ENCODE measurements at regions not wholly inside any gene's neighbourhood (a gene's known extent, or its start where the extent isn't known, plus 50 kb on each side); places are given as distances from the start of the nearest gene placed in this dataset.

DNA sequence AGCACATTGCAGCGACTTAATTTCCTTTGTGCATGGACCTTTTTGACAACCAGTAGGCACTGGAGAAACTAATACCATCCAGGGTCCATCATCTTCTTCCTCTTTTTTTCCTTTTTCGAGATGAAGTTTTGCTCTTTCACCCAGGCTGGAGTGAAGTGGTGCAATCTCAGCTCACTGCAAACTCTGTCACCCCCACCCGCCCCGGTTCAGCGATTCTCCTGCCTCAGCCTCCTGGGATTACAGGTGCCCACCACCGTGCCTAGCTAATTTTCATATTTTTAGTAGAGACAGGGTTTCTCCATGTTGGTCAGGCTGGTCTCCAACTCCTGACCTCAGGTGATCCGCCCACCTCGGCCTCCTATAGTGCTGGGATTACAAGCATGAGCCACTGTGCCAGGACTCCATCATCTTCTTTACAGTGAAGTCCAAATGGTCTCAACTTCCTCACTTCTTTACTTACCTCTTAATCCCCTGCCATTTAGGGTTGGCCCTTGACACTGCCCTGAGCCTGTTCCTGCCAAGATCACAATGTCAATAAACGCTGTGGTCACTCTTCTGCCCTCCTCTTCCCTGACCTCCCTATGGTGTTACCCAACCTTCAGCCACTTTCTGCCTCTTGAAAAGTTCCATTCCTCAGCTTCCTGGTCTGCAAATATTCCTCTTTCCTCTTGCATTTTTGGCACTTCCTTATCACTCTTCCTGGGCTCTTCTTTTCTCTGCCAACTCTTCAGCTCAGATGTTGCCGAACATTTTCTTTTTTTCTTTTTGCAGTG, 119.8 kb upstream of the SLC34A2 start:
- H3K9me3 ChIP-seq (ENCODE audit: insufficient read depth, low read length), result no peaks in the 10 kb centered on the region
- H3K27ac ChIP-seq (ENCODE audit: low read depth, low read length), result no peak overlapping the region
- no peaks in the 10 kb centered on the region for H3K36me3 ChIP-seq (ENCODE audit: low read length)
- H3K27me3 ChIP-seq (ENCODE audit: low read length), result no peaks in the 10 kb centered on the region
- no peaks in the 10 kb centered on the region for H3K79me2 ChIP-seq (ENCODE audit: insufficient read depth, low read length)
- no peaks in the 10 kb centered on the region for H3K9me2 ChIP-seq (replicated peaks; ENCODE audit: insufficient read depth, low read length)
- TF ChIP-seq, protein P1, sequence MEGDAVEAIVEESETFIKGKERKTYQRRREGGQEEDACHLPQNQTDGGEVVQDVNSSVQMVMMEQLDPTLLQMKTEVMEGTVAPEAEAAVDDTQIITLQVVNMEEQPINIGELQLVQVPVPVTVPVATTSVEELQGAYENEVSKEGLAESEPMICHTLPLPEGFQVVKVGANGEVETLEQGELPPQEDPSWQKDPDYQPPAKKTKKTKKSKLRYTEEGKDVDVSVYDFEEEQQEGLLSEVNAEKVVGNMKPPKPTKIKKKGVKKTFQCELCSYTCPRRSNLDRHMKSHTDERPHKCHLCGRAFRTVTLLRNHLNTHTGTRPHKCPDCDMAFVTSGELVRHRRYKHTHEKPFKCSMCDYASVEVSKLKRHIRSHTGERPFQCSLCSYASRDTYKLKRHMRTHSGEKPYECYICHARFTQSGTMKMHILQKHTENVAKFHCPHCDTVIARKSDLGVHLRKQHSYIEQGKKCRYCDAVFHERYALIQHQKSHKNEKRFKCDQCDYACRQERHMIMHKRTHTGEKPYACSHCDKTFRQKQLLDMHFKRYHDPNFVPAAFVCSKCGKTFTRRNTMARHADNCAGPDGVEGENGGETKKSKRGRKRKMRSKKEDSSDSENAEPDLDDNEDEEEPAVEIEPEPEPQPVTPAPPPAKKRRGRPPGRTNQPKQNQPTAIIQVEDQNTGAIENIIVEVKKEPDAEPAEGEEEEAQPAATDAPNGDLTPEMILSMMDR (IDR thresholded peaks at IDR 0.05; ENCODE audit: insufficient read depth, low read length, poor library complexity, severe bottlenecking), result no peak
- TF ChIP-seq EZH2phosphoT487 (conservative IDR thresholded peaks at IDR 0.05; ENCODE audit: low read length), result no peak
- no peaks in the 10 kb centered on the region for H4K20me1 ChIP-seq (ENCODE audit: low read depth, low read length)
- no peak overlapping the region for H3K9ac ChIP-seq (ENCODE audit: low read length)
- no peaks in the 10 kb centered on the region for H3F3A ChIP-seq (ENCODE audit: insufficient read depth)
- no peak overlapping the region for H3K4me3 ChIP-seq (ENCODE audit: insufficient read depth, low read length, poor library complexity, severe bottlenecking)
- no peak overlapping the region for H3K4me2 ChIP-seq (ENCODE audit: low read depth, low read length, poor library complexity, severe bottlenecking)
- H2AFZ ChIP-seq (ENCODE audit: low read depth, low read length, severe bottlenecking), result no peak overlapping the region

- H2AFZ ChIP-seq (ENCODE audit: low read depth, low read length, severe bottlenecking), result no peak overlapping the region
- H3K27me3 ChIP-seq (ENCODE audit: low read length), result no peaks in the 10 kb centered on the region
- H3K79me2 ChIP-seq (ENCODE audit: insufficient read depth, low read length), result no peaks in the 10 kb centered on the region
- H3K36me3 ChIP-seq (ENCODE audit: low read length), result no peaks in the 10 kb centered on the region
- no peak overlapping the region for H3K4me2 ChIP-seq (ENCODE audit: low read depth, low read length, poor library complexity, severe bottlenecking)
- no peak overlapping the region for H3K27ac ChIP-seq (ENCODE audit: low read depth, low read length)
- H3K4me3 ChIP-seq (ENCODE audit: insufficient read depth, low read length, poor library complexity, severe bottlenecking), result no peak overlapping the region
- H3F3A ChIP-seq (ENCODE audit: insufficient read depth), result no peaks in the 10 kb centered on the region
- no peaks in the 10 kb centered on the region for H4K20me1 ChIP-seq (ENCODE audit: low read depth, low read length)
- H3K9me2 ChIP-seq (replicated peaks; ENCODE audit: insufficient read depth, low read length), result no peaks in the 10 kb centered on the region
- TF ChIP-seq, protein P1 (IDR thresholded peaks at IDR 0.05; ENCODE audit: insufficient read depth, low read length, poor library complexity, severe bottlenecking), result no peak
- no peak for TF ChIP-seq EZH2phosphoT487 (conservative IDR thresholded peaks at IDR 0.05; ENCODE audit: low read length)
- no peaks in the 10 kb centered on the region for H3K9me3 ChIP-seq (ENCODE audit: insufficient read depth, low read length)
- no peak overlapping the region for H3K9ac ChIP-seq (ENCODE audit: low read length)
Observed at GRCh38 chr4:25536564-25537320, 118.9 kb upstream of the SLC34A2 start.

DNA sequence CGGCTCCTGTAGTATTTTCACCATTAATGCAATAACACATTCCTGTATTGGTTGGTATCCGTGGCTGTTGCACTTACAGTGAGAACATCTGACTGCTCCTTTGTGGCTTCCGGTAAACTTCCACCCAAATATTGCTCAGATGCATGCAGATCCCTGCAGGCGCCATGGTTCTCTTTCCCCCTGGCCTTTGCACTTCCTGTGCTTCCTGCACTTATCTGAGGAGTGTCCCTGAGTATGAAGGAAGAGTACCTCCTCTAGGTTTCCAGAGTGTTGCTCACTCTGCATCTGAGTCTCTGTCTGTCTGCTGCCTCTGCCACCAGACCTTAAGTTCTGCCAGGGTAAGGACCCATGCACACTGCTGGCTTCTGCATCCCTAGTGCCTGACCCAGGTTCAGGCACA, 117.2 kb upstream of the SLC34A2 start:
- H3K4me3 ChIP-seq (ENCODE audit: insufficient read depth, low read length, poor library complexity, severe bottlenecking), result no peak overlapping the region
- no peaks in the 10 kb centered on the region for H4K20me1 ChIP-seq (ENCODE audit: low read depth, low read length)
- H3K27me3 ChIP-seq (ENCODE audit: low read length), result no peaks in the 10 kb centered on the region
- H3K79me2 ChIP-seq (ENCODE audit: insufficient read depth, low read length), result no peaks in the 10 kb centered on the region
- H3K4me2 ChIP-seq (ENCODE audit: low read depth, low read length, poor library complexity, severe bottlenecking), result no peak overlapping the region
- H3F3A ChIP-seq (ENCODE audit: insufficient read depth), result no peaks in the 10 kb centered on the region
- H3K36me3 ChIP-seq (ENCODE audit: low read length), result no peaks in the 10 kb centered on the region
- H3K9me3 ChIP-seq (ENCODE audit: insufficient read depth, low read length), result no peaks in the 10 kb centered on the region
- H2AFZ ChIP-seq (ENCODE audit: low read depth, low read length, severe bottlenecking), result no peak overlapping the region
- H3K9me2 ChIP-seq (replicated peaks; ENCODE audit: insufficient read depth, low read length), result no peaks in the 10 kb centered on the region
- H3K9ac ChIP-seq (ENCODE audit: low read length), result no peak overlapping the region
- TF ChIP-seq EZH2phosphoT487 (conservative IDR thresholded peaks at IDR 0.05; ENCODE audit: low read length), result no peak
- TF ChIP-seq, protein P1 (IDR thresholded peaks at IDR 0.05; ENCODE audit: insufficient read depth, low read length, poor library complexity, severe bottlenecking), result no peak
- no peak overlapping the region for H3K27ac ChIP-seq (ENCODE audit: low read depth, low read length)
